ENCODE measurements at regions not wholly inside any gene's neighbourhood (a gene's known extent, or its start where the extent isn't known, plus 50 kb on each side); places are given as distances from the start of the nearest gene placed in this dataset.

DNA sequence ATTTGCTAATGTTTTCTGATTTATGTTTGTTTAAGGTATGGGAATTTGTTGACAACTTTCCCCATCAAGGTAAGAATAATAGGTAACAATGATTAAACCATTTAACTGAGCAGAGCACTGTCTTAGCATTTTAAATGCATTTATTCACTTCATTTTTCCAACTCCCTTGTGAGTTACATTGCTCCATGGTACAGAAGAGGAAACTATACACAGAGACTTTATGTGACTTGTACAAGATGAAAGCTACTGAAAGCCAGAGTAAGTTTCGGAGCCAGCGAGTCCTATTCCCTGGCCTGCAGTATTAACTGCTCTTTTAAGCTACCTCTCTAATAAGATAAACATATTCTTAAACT is 708.8 kb downstream of the HDGFL1 start:
- H3K4me3 Mint-ChIP-seq = no peak overlapping the region
- ATAC-seq = no peak
- ChIA-PET CTCF (no interaction called here), POLR2A (no interaction called here)
- H3K27ac Mint-ChIP-seq = no peak overlapping the region
- H3K36me3 Mint-ChIP-seq (ENCODE audit: low read depth) = no peaks in the 10 kb centered on the region
- H3K27me3 Mint-ChIP-seq = no peaks in the 10 kb centered on the region
- no peak for DNase-seq
- intact Hi-C loops (cut with DNase I, micrococcal nuclease) = no loop called here
- H3K9me3 Mint-ChIP-seq (ENCODE audit: low read depth) = no peaks in the 10 kb centered on the region
- no peaks in the 10 kb centered on the region for H3K4me1 Mint-ChIP-seq

DNA sequence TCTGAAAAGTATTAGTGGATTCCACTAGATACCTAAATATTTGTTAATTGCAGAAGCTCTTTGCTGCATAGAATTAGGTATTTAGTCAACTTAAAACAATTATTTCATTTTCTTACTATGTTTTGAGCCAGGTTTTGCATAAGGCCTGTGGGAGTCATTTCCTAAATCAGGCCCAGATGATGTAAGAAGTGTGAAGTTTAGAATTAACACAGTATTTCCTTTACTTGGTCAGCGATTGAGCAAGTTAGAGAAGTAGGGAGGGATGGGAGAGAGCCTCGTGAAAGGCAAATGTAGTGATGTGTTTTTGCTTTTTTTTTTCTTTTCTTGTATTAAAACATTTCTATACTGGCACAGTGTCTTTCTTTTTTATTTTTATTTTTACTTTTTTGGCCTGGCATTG is 711.1 kb downstream of the HDGFL1 start:
- CTCF ChIA-PET = no interaction called here
- ATAC-seq = no peak
- Mint-ChIP-seq H3K36me3 (ENCODE audit: low read depth) (no peaks in the 10 kb centered on the region), H3K4me1 (no peaks in the 10 kb centered on the region), H3K9me3 (ENCODE audit: low read depth) (no peaks in the 10 kb centered on the region), H3K27me3 (no peaks in the 10 kb centered on the region), H3K27ac (no peak overlapping the region), H3K4me3 (no peak overlapping the region)
- intact Hi-C loops (cut with DNase I, micrococcal nuclease) = no loop called here
- DNase-seq = no peak
- POLR2A ChIA-PET = no interaction called here

DNA sequence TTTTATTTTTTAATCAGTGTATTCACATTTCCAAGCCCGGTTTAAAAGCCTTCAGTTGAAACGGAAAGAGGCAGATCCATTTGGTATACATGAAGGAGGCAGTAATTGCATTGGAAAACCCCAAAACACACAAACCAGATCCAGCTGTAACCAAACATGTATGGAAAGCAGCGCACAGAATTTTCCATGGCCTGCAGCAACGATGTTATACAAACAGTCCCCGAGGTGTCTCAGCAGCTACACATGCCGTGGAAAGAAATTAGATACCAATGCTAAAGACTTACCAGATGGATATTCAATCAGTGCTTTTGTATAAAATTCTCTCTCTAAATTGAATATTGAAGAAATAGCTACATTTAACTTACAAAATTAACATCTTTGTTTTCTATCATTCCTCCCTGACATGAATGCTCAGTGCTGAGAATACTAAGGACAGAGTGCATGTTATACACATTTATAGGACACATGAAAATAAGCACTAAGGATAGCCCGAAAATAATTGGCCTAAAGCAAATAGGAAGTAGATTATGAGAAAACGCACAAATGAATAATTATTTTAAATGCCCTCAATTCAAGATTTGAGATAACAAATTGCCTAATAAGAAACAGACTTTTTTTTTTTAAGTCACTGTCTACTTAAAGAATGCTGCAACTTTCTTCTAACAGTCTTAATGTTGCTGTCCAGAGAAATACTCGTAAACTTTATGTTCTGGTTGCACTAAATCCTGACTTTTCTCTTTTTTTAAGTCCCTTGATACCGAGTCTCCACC is 713.1 kb downstream of the HDGFL1 start:
- DNase-seq (no peak), ATAC-seq (no peak)
- Mint-ChIP-seq H3K27ac (no peak overlapping the region), H3K27me3 (no peaks in the 10 kb centered on the region), H3K4me3 (no peak overlapping the region), H3K9me3 (ENCODE audit: low read depth) (no peaks in the 10 kb centered on the region), H3K36me3 (ENCODE audit: low read depth) (no peaks in the 10 kb centered on the region), H3K4me1 (no peaks in the 10 kb centered on the region)
- ChIA-PET POLR2A (no interaction called here), CTCF (no interaction called here)
- intact Hi-C loops (cut with DNase I, micrococcal nuclease) = no loop called here

DNA sequence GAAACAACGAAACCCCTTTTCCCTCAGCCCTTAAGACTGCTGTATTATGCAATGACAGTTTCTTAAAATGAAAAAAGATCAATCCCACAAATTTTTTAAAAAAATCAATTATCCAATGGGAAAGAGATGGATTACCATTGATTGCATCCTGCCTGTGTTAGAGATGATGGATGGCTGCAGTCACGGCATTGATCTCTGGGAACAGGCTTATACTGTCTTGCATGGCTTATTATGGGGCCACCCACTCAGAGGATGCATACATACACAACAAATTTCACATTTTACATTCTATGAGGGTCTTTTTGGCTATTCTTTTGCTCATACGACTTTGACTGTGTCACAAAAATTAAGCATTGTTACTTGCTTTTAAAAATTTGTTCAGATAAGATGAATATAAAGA is 724.3 kb downstream of the HDGFL1 start:
- Mint-ChIP-seq H3K4me1 (no peaks in the 10 kb centered on the region), H3K9me3 (ENCODE audit: low read depth) (peaks cover 3% of the 10 kb centered on the region), H3K27me3 (no peaks in the 10 kb centered on the region), H3K4me3 (no peak overlapping the region), H3K36me3 (ENCODE audit: low read depth) (no peaks in the 10 kb centered on the region), H3K27ac (no peak overlapping the region)
- ChIA-PET CTCF (no interaction called here), POLR2A (no interaction called here)
- no peak for ATAC-seq
- intact Hi-C loops (cut with DNase I, micrococcal nuclease) = no loop called here
- DNase-seq = no peak

DNA sequence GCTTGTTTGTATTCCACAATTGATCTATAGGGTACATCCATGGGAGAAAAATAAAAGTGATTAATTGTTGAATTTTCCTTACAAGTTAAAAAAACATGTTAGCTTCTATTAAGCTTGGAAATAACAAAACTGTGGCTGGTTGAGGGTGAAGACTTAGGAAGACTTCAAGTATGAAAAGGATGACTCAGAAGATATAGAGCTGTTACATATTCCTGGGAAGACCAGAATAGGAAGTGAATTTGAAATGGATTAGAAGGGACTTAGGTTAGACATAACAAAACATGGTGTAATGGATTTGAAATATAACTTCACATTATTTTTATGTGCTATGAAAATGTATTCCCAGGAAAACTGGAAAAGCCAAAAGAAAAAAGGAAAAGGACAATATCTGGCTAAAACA is 732.2 kb downstream of the HDGFL1 start:
- DNase-seq (no peak), ATAC-seq (no peak)
- POLR2A ChIA-PET = no interaction called here
- no peak overlapping the region for H3K27ac Mint-ChIP-seq
- H3K27me3 Mint-ChIP-seq = peaks cover 2% of the 10 kb centered on the region
- H3K4me3 Mint-ChIP-seq = no peak overlapping the region
- H3K9me3 Mint-ChIP-seq (ENCODE audit: low read depth) = peaks cover 4% of the 10 kb centered on the region
- H3K4me1 Mint-ChIP-seq = no peaks in the 10 kb centered on the region
- intact Hi-C loops (cut with DNase I, micrococcal nuclease) = no loop called here
- H3K36me3 Mint-ChIP-seq (ENCODE audit: low read depth) = no peaks in the 10 kb centered on the region
- CTCF ChIA-PET = no interaction called here

DNA sequence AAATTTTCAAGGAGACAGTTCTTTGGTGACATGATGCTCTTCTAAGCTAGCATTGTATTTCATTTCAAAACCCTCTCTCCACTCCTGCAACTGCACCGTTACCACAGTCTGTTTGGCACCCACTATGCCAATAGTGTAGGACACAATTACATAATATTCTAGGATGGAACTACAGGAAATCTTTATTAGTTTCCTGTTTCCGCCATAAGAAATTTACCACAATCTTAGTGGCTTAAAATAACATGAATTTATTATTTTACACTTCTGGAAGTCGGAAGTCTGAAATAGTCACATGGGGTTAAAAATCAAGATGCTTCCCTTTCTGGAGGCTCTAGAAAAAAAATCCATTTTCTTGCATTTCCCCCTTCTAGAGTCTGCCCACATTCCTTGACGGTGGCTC is 733.1 kb downstream of the HDGFL1 start:
- DNase-seq (no peak), ATAC-seq (no peak)
- no peak overlapping the region for H3K27ac Mint-ChIP-seq
- H3K36me3 Mint-ChIP-seq (ENCODE audit: low read depth) = no peaks in the 10 kb centered on the region
- H3K27me3 Mint-ChIP-seq = peaks cover 2% of the 10 kb centered on the region
- ChIA-PET POLR2A (no interaction called here), CTCF (no interaction called here)
- H3K4me1 Mint-ChIP-seq = no peaks in the 10 kb centered on the region
- peaks cover 4% of the 10 kb centered on the region for H3K9me3 Mint-ChIP-seq (ENCODE audit: low read depth)
- intact Hi-C loops (cut with DNase I, micrococcal nuclease) = no loop called here
- H3K4me3 Mint-ChIP-seq = no peak overlapping the region

DNA sequence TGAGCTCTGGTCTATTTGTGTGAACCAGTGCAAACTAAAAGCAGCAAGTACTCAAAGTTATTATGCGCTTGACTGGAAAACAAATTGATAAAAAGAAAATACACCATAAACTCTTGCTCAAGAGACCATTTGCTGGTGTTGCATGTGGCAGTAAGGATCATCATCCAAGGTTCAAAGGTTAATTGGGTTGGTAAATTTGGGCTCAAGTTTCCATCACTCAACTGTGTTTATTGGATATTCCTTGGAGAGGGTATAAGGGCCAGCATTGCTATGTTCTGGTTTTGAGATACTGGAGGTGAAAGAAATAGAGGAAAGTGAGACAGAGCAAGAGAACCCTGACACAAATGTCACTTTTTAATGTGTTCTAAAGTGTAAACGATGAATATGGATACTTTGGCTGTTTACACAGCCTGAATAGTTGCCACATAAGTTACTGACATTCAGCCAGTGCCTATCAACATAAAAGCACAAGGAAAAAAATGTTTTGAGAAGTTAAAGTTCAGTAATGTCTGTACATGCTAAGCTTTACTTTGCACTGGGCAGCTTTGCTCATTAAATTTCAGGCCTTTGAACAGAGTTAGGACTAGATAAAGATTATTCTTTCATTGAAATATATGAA is 736.1 kb downstream of the HDGFL1 start:
- ChIA-PET POLR2A (no interaction called here), CTCF (no interaction called here)
- peaks cover 2% of the 10 kb centered on the region for H3K27me3 Mint-ChIP-seq
- peaks cover 4% of the 10 kb centered on the region for H3K9me3 Mint-ChIP-seq (ENCODE audit: low read depth)
- no peak overlapping the region for H3K4me3 Mint-ChIP-seq
- intact Hi-C loops (cut with DNase I, micrococcal nuclease) = no loop called here
- no peaks in the 10 kb centered on the region for H3K36me3 Mint-ChIP-seq (ENCODE audit: low read depth)
- H3K4me1 Mint-ChIP-seq = no peaks in the 10 kb centered on the region
- DNase-seq (no peak), ATAC-seq (no peak)
- H3K27ac Mint-ChIP-seq = no peak overlapping the region

DNA sequence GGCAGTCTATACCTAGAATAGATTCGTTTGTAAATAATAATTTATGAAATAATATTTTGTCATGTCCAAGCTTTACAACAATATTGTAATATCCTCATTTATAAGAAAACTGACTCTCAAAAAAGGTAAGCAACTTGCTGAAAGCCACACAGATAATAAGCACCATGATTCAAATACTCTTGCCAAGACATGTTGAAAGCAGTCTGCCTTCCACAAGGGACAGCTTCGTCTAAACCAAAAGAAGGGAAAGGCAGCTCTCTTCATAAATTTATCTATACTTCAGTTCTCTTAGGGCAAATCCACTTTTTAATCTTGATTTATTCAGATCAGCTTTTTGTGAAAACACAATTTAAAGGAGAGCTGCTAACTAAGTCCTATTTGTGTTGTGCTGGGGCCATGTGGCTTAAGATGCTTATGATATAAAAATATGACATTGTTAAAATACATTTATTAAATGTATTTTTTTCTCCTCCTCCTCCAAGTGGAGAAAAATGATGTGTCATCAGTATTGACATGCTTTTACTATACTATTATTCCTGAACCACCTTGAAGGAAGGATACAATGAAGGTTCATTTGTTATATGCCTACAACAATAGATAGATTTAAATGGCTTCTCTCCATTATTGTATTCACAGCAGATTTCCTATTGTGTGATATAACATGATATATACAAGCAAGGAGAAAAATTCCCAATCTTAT is 737.0 kb downstream of the HDGFL1 start:
- H3K4me3 Mint-ChIP-seq = no peak overlapping the region
- ChIA-PET POLR2A (no interaction called here), CTCF (no interaction called here)

DNA sequence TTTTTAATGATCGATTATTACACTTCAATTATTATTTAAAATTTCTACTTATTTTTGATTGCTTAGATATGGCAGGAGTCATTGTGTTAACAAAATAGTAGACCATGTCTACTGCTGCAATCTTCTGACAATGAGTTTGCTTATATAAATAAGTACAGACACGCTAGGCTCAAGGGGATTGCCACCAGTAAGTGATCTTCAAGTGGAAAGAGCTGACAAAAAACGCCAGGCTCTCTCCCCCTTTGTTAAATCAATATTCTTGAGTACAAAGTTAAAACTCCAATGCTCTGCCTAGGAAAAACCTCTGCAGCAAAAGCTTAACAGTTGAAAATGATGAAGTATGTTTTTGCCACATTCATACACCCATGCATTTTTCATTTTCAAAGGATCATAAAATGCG is 738.1 kb downstream of the HDGFL1 start:
- H3K4me3 Mint-ChIP-seq = no peak overlapping the region
- DNase-seq (no peak), ATAC-seq (no peak)
- ChIA-PET CTCF (no interaction called here), POLR2A (no interaction called here)
- H3K4me1 Mint-ChIP-seq = no peaks in the 10 kb centered on the region
- H3K27me3 Mint-ChIP-seq = no peaks in the 10 kb centered on the region
- no peaks in the 10 kb centered on the region for H3K36me3 Mint-ChIP-seq (ENCODE audit: low read depth)
- no peak overlapping the region for H3K27ac Mint-ChIP-seq
- peaks cover 2% of the 10 kb centered on the region for H3K9me3 Mint-ChIP-seq (ENCODE audit: low read depth)
- intact Hi-C loops (cut with DNase I, micrococcal nuclease) = no loop called here

More for the DNA sequence above, 737.0 kb downstream of the HDGFL1 start:
- no peak overlapping the region for H3K27ac Mint-ChIP-seq
- no peaks in the 10 kb centered on the region for H3K4me1 Mint-ChIP-seq
- ATAC-seq (no peak), DNase-seq (no peak)
- no peaks in the 10 kb centered on the region for H3K36me3 Mint-ChIP-seq (ENCODE audit: low read depth)
- no peaks in the 10 kb centered on the region for H3K9me3 Mint-ChIP-seq (ENCODE audit: low read depth)
- peaks cover 2% of the 10 kb centered on the region for H3K27me3 Mint-ChIP-seq
- intact Hi-C loops (cut with DNase I, micrococcal nuclease) = no loop called here

DNA sequence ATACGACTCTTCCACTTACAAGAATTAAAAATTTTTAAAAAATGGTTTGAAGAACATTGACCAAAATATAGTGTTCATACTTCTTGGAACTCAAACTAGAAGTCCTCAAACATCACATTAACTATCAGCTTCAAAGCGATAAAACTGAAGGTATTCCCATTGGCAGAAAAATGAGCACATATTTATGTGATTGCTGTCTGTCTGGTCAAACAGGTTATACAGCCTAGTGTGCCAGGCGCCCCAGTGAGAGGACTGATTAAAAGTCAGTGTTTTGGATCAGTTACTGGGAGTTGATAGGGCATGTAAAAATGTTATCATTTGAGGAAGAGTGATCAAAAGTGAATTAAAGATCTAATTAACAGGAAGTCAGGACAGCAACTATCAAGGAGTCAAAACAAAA is 738.8 kb downstream of the HDGFL1 start:
- Mint-ChIP-seq H3K4me3 (no peak overlapping the region), H3K9me3 (ENCODE audit: low read depth) (peaks cover 2% of the 10 kb centered on the region), H3K27me3 (no peaks in the 10 kb centered on the region), H3K4me1 (no peaks in the 10 kb centered on the region), H3K36me3 (ENCODE audit: low read depth) (no peaks in the 10 kb centered on the region), H3K27ac (no peak overlapping the region)
- no peak for ATAC-seq
- intact Hi-C loops (cut with DNase I, micrococcal nuclease) = no loop called here
- DNase-seq = no peak
- POLR2A ChIA-PET = no interaction called here
- CTCF ChIA-PET = no interaction called here

DNA sequence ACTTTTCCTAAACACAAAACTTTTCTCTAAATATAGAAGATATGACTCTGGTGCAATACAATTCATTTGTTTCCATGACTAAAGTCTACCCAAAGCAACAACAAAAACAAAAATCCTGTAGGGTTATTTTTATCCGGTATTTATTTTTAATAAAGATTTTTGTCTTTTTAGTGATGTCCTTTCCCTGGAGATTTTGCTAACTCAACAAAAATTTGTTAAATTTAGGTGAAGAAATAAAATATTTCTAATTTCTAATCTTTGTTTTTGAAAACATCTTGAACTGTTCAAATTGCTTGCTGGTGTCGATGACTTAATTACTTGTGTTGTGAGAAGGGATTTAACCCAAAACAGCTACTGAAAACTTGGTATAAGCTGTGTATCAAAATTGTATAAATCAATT is 741.8 kb downstream of the HDGFL1 start:
- ChIA-PET CTCF (interaction anchor here (0.6 kb wide), 1 partner anchor 15 kb away, joined by 3 read pairs; no protein-coding TSS in a partner anchor), POLR2A (no interaction called here)
- Mint-ChIP-seq H3K27me3 (no peaks in the 10 kb centered on the region), H3K27ac (no peak overlapping the region), H3K36me3 (ENCODE audit: low read depth) (no peaks in the 10 kb centered on the region), H3K9me3 (ENCODE audit: low read depth) (peaks cover 2% of the 10 kb centered on the region), H3K4me3 (no peak overlapping the region), H3K4me1 (no peaks in the 10 kb centered on the region)
- no peak for ATAC-seq
- no peak for DNase-seq
- intact Hi-C loops (cut with DNase I, micrococcal nuclease) = no loop called here

DNA sequence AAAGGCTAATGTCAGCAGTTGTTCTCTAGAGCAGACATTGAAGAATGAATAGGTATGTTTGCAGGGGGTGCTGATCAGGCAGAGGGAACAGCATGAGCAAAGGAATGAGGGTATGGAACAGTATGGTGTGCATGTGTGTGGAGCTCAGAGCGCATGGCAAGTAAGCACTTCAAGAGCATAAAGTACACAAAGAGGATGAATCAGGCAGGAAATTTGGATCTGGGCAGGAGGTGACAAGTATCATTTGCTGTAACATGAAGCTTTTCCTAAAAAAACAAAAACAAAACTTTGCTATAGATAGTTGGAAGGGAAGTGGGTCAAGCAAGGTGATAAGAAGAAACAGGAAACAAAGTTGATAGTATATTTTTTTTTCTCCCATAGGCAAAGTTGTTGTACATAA is 746.8 kb downstream of the HDGFL1 start:
- no peaks in the 10 kb centered on the region for H3K4me1 Mint-ChIP-seq
- no peak for ATAC-seq
- H3K36me3 Mint-ChIP-seq (ENCODE audit: low read depth) = no peaks in the 10 kb centered on the region
- intact Hi-C loops (cut with DNase I, micrococcal nuclease) = no loop called here
- H3K4me3 Mint-ChIP-seq = no peak overlapping the region
- H3K27me3 Mint-ChIP-seq = no peaks in the 10 kb centered on the region
- peaks cover 2% of the 10 kb centered on the region for H3K9me3 Mint-ChIP-seq (ENCODE audit: low read depth)
- DNase-seq = no peak
- H3K27ac Mint-ChIP-seq = no peak overlapping the region
- ChIA-PET POLR2A (no interaction called here), CTCF (no interaction called here)

All from activated CD4-positive, alpha-beta T cell treated with anti-CD3 and anti-CD28 coated beads for 36 hours (primary cell).